Natural killer cell (primary cell): ENCODE measurements at regions not wholly inside any gene's neighbourhood (a gene's known extent, or its start where the extent isn't known, plus 50 kb on each side); places are given as distances from the start of the nearest gene placed in this dataset.

Experiments used
- ATAC-seq, 3 donors: fragments of 150-1000 bp in 2 of 3; fragments of 200-7000 bp in 1 of 3; cut with Tn5 transposase; 1 replicate in 1 of 3; 2 replicates in 2 of 3; pipeline ENCODE4 v1.10.0; 2021; ENCODE audit warnings: mild to moderate bottlenecking in 2 of 3, moderate library complexity in 2 of 3
- DNase-seq, 2 donors: peaks; one replicate each; pipeline versions ENCODE4 v3.0.0 to v3.0.0-alpha.2; 2013 to 2021; ENCODE audit warnings: mixed read lengths in 1 of 2
- H3K27ac ChIP-seq: one replicate; pipeline ENCODE4 v1.5.1; 2013; ENCODE audit warnings: mild to moderate bottlenecking, low read length
- H3K27me3 ChIP-seq: one replicate; pipeline ENCODE4 v1.6.1; 2013; ENCODE audit warnings: low read length; ENCODE audit not compliant: control insufficient read depth, insufficient read depth
- H3K36me3 ChIP-seq: one replicate; pipeline ENCODE4 v1.6.1; 2013; ENCODE audit warnings: low read length; ENCODE audit not compliant: control insufficient read depth, insufficient read depth
- H3K4me1 ChIP-seq: one replicate; pipeline ENCODE4 v1.6.1; 2013; ENCODE audit warnings: low read length; ENCODE audit not compliant: control insufficient read depth, insufficient read depth
- H3K4me3 ChIP-seq: one replicate; pipeline ENCODE4 v1.5.1; 2013; ENCODE audit warnings: low read length
- H3K9me3 ChIP-seq: one replicate; pipeline ENCODE4 v1.6.1; 2013; ENCODE audit warnings: low read length; ENCODE audit not compliant: control insufficient read depth, insufficient read depth
- H3K27ac Mint-ChIP-seq, 2 donors: one replicate each; pipeline ENCODE4 v1.8.0; 2022; ENCODE audit warnings: mild to moderate bottlenecking in 2 of 2, mixed read lengths in 2 of 2, moderate library complexity in 1 of 2
- H3K27me3 Mint-ChIP-seq, 2 donors: one replicate each; pipeline ENCODE4 v1.8.0; 2022; ENCODE audit warnings: low read depth in 2 of 2, mixed read lengths in 2 of 2
- H3K36me3 Mint-ChIP-seq: one replicate; pipeline ENCODE4 v1.8.0; 2022; ENCODE audit warnings: mixed read lengths
- H3K4me1 Mint-ChIP-seq, 2 donors: one replicate each; pipeline ENCODE4 v1.8.0; 2022; ENCODE audit warnings: mixed read lengths in 2 of 2
- H3K4me3 Mint-ChIP-seq: one replicate; pipeline ENCODE4 v1.8.0; 2022; ENCODE audit warnings: mild to moderate bottlenecking, moderate library complexity, mixed read lengths
- H3K9me3 Mint-ChIP-seq, 2 donors: one replicate each; pipeline ENCODE4 v1.8.0; 2022; ENCODE audit warnings: mixed read lengths in 2 of 2
- CTCF ChIP-seq: fragments of 200-600 bp; IDR thresholded peaks from one replicate; pipeline ENCODE4 v1.8.0; 2022; ENCODE audit warnings: antibody characterized with exemption
- WGBS: methylation state at CpG from one replicate; pipeline ENCODE4 v1.1.7; 2013; ENCODE audit warnings: missing lambda C conversion rate; ENCODE audit not compliant: insufficient coverage; 5-methylcytosine and 5-hydroxymethylcytosine counted together
- intact Hi-C: fragments of 100-400 bp; cut with micrococcal nuclease; formaldehyde crosslinking; loops from one replicate; pipeline ENCODE4 v1.14.2; 2022

GRCh38 chr5:24351285-24351684 lies 293.5 kb downstream of the CDH10 start:
- no peak for DNase-seq
- H3K4me1 Mint-ChIP-seq = no peaks in the 10 kb centered on the region
- Histone ChIP-seq H3K4me1 (no peaks in the 10 kb centered on the region), H3K27ac (no peak overlapping the region), H3K27me3 (no peaks in the 10 kb centered on the region), H3K4me3 (no peak overlapping the region), H3K9me3 (peaks cover 7% of the 10 kb centered on the region), H3K36me3 (no peaks in the 10 kb centered on the region)
- H3K36me3 Mint-ChIP-seq = no peaks in the 10 kb centered on the region
- no peak for TF ChIP-seq CTCF
- no peak for ATAC-seq
- no peaks in the 10 kb centered on the region for H3K27me3 Mint-ChIP-seq
- intact Hi-C loops = loop anchor here (2.0 kb wide), 1 partner anchor 34 kb away; no protein-coding TSS in a partner anchor
- WGBS = 83% methylated on average over 4 of the region's 7 CpGs
- no peak overlapping the region for H3K4me3 Mint-ChIP-seq
- H3K9me3 Mint-ChIP-seq = peaks cover 15 to 18% of the 10 kb centered on the region in 2 donors
- no peak overlapping the region for H3K27ac Mint-ChIP-seq

DNA sequence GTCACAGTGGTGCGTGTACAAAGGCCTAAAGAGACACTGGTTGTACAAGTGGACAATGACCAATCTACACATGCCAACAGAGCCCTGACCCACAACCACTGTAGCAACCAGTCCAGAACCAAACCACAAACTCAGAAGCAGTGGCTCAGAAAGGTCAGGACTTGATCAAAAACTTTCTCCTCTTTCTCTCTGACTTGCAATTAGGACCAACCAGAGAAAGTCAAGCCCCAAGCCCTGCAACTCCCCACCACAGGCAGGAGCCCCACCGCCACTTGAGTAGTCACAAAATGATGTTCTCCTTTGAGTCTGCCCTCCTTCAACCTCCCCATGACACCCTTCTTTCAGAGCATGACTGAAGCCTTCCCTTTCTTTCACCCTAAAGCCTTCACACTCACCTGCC lies 291.8 kb downstream of the CDH10 start:
- DNase-seq = no peak
- intact Hi-C loops = no loop called here
- Mint-ChIP-seq H3K36me3 (no peaks in the 10 kb centered on the region), H3K27me3 (no peaks in the 10 kb centered on the region), H3K4me3 (no peak overlapping the region), H3K4me1 (no peaks in the 10 kb centered on the region), H3K9me3 (peaks cover 13 to 18% of the 10 kb centered on the region in 2 donors), H3K27ac (no peak overlapping the region)
- Histone ChIP-seq H3K4me3 (no peak overlapping the region), H3K4me1 (no peaks in the 10 kb centered on the region), H3K9me3 (peaks cover 7% of the 10 kb centered on the region), H3K27me3 (no peaks in the 10 kb centered on the region), H3K27ac (no peak overlapping the region), H3K36me3 (no peaks in the 10 kb centered on the region)
- 87% methylated on average over 2 of the region's 2 CpGs for WGBS
- no peak for TF ChIP-seq CTCF
- no peak for ATAC-seq

DNA sequence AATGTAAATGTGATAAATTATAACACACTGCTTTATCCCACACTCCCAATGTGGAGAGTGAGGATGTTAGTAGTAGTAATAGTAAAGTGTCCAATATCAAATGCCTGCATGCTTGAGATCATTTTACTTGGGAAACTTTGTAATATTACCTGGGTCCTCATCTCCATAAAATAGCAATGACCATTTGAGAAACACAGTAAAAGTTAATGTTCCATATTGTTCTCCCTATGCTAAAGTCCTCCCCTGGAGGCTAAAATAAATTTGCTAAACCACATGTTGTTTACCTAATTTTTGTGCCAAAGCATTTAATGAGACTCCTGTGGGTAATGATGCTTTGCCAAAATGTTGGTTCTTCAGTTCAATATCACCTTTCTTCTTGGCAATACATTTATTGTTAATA lies 291.2 kb downstream of the CDH10 start:
- H3K4me1 ChIP-seq = no peaks in the 10 kb centered on the region
- intact Hi-C loops = no loop called here
- H3K27ac ChIP-seq = no peak overlapping the region
- no peaks in the 10 kb centered on the region for H3K36me3 ChIP-seq
- Mint-ChIP-seq H3K27me3 (no peaks in the 10 kb centered on the region), H3K27ac (no peak overlapping the region), H3K9me3 (peaks cover 10 to 18% of the 10 kb centered on the region in 2 donors), H3K36me3 (no peaks in the 10 kb centered on the region), H3K4me1 (no peaks in the 10 kb centered on the region), H3K4me3 (no peak overlapping the region)
- no peak for ATAC-seq
- no peak for TF ChIP-seq CTCF
- DNase-seq = no peak
- H3K9me3 ChIP-seq = peaks cover 7% of the 10 kb centered on the region
- H3K4me3 ChIP-seq = no peak overlapping the region
- H3K27me3 ChIP-seq = no peaks in the 10 kb centered on the region

DNA sequence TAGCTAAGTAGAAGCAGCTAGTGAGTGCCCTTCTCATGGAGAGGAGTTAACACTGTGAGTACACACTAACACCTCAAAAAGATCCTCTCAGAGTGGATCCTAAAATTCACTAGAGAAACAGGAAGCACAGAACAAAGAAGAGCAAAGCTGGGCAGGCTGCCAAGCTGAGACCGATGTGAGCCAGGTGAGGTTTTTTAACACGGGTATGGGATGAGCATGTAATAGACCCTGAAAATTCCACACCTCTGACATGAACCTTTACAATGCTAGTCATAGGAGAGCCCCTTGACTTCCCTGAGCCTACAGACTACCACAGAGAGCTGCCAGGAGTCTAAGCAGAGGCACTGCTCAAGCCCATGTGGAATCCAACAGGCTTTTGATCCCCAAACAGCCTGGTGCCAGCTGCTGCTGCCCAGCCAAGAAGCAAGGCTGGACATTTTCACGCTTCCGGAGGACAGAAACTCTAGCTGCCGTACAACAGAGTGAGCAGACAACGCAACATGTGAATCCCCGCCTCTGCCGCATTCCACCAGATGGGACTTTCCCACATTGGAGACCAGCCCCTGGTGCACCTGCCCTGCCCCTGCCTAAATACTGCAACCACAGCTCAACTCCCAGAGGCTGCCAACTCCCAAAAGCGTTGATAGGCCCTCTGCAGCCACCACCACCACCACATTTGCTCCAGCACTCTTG lies 280.8 kb downstream of the CDH10 start:
- intact Hi-C loops = no loop called here
- H3K27me3 Mint-ChIP-seq = no peaks in the 10 kb centered on the region
- ATAC-seq = no peak

More for the DNA sequence above, 280.8 kb downstream of the CDH10 start:
- no peak for TF ChIP-seq CTCF
- H3K4me3 ChIP-seq = no peak overlapping the region
- no peaks in the 10 kb centered on the region for H3K36me3 ChIP-seq
- no peaks in the 10 kb centered on the region for H3K36me3 Mint-ChIP-seq
- no peaks in the 10 kb centered on the region for H3K27me3 ChIP-seq
- no peaks in the 10 kb centered on the region for H3K4me1 ChIP-seq
- no peaks in the 10 kb centered on the region for H3K4me1 Mint-ChIP-seq
- no peak overlapping the region for H3K27ac Mint-ChIP-seq
- H3K9me3 ChIP-seq = peaks cover 8% of the 10 kb centered on the region
- no peak overlapping the region for H3K4me3 Mint-ChIP-seq
- WGBS = 90% methylated on average over 9 of the region's 9 CpGs
- H3K9me3 Mint-ChIP-seq = peaks cover 5 to 20% of the 10 kb centered on the region in 2 donors
- DNase-seq = no peak
- no peak overlapping the region for H3K27ac ChIP-seq
